Neuronal stem cell (in vitro differentiated cells): ENCODE measurements at regions not wholly inside any gene's neighbourhood (a gene's known extent, or its start where the extent isn't known, plus 50 kb on each side); places are given as distances from the start of the nearest gene placed in this dataset.
"Not testable (repeated sequence)": the region's sequence is repeated elsewhere in the genome, so short reads cannot be mapped to it uniquely, and the experiment has no call there.

ENCODE experiments used
- DNase-seq: peaks from one replicate; pipeline ENCODE4 v3.0.0-alpha.2; 2013; ENCODE audit warnings: low spot score
- H2AFZ ChIP-seq: one replicate; pipeline ENCODE4 v1.6.1; 2013; ENCODE audit warnings: mild to moderate bottlenecking, low read length, inconsistent platforms
- H2AK5ac ChIP-seq: 2 replicates; pipeline ENCODE4 v1.6.1; 2013; ENCODE audit warnings: low read depth, mild to moderate bottlenecking, inconsistent platforms, low read length, moderate library complexity, mixed read lengths
- H2BK120ac ChIP-seq: 2 replicates; pipeline ENCODE4 v1.6.1; 2013; ENCODE audit warnings: low read depth, mild to moderate bottlenecking, inconsistent platforms, low read length, moderate library complexity, mixed read lengths
- H2BK12ac ChIP-seq: one replicate; pipeline ENCODE4 v1.6.1; 2013; ENCODE audit warnings: low read length, inconsistent platforms
- H2BK15ac ChIP-seq: 2 replicates; pipeline ENCODE4 v1.6.1; 2013; ENCODE audit warnings: mild to moderate bottlenecking, low read length, inconsistent platforms, mixed read lengths
- H2BK5ac ChIP-seq: one replicate; pipeline ENCODE4 v1.6.1; 2013; ENCODE audit warnings: inconsistent platforms, mild to moderate bottlenecking, low read length, moderate library complexity
- H3K14ac ChIP-seq: one replicate; pipeline ENCODE4 v1.6.1; 2013; ENCODE audit warnings: low read length, inconsistent platforms
- H3K18ac ChIP-seq: 2 replicates; pipeline ENCODE4 v1.6.1; 2013; ENCODE audit warnings: low read length, inconsistent platforms
- H3K23ac ChIP-seq: 2 replicates; pipeline ENCODE4 v1.6.1; 2013; ENCODE audit warnings: low read depth, mild to moderate bottlenecking, mixed read lengths, low read length, inconsistent platforms; ENCODE audit not compliant: poor library complexity
- H3K27ac ChIP-seq: replicated peaks from 3 replicates; pipeline ENCODE4 v1.5.1; 2013; ENCODE audit warnings: low read length, inconsistent platforms
- H3K27me3 ChIP-seq, 3 experiments: 2 replicates each; pipeline ENCODE4 v1.6.1; 2013; ENCODE audit warnings: low read length in 3 of 3, mild to moderate bottlenecking in 2 of 3, inconsistent platforms in 1 of 3, low read depth in 1 of 3, mixed read lengths in 1 of 3, moderate library complexity in 1 of 3; ENCODE audit not compliant: control insufficient read depth in 3 of 3, insufficient read depth in 3 of 3
- H3K36me3 ChIP-seq, 2 donors: replicated peaks in 1 of 2; 2 replicates each; pipeline ENCODE4 v1.6.1; 2013; ENCODE audit warnings: low read length in 2 of 2; ENCODE audit not compliant: control insufficient read depth in 2 of 2, insufficient read depth in 2 of 2
- H3K4ac ChIP-seq: 2 replicates; pipeline ENCODE4 v1.6.1; 2013; ENCODE audit warnings: inconsistent platforms, mild to moderate bottlenecking, low read length, moderate library complexity
- H3K4me1 ChIP-seq, 2 donors: 1 replicate in 1 of 2; 2 replicates in 1 of 2; pipeline ENCODE4 v1.6.1; 2013; ENCODE audit warnings: low read length in 2 of 2, low read depth in 1 of 2; ENCODE audit not compliant: control insufficient read depth in 2 of 2, insufficient read depth in 1 of 2
- H3K4me2 ChIP-seq: one replicate; pipeline ENCODE4 v1.6.1; 2013; ENCODE audit warnings: mild to moderate bottlenecking, low read length, inconsistent platforms; ENCODE audit not compliant: insufficient read depth, poor library complexity, severe bottlenecking
- H3K4me3 ChIP-seq, 2 donors: 2 replicates each; pipeline ENCODE4 v1.5.1; 2013; ENCODE audit warnings: low read length in 2 of 2, mild to moderate bottlenecking in 2 of 2, inconsistent platforms in 1 of 2, moderate library complexity in 1 of 2
- H3K79me1 ChIP-seq: one replicate; pipeline ENCODE4 v1.6.1; 2013; ENCODE audit warnings: low read depth, mild to moderate bottlenecking, inconsistent platforms, low read length, moderate library complexity
- H3K9ac ChIP-seq: one replicate; pipeline ENCODE4 v1.6.1; 2013; ENCODE audit warnings: mild to moderate bottlenecking, low read depth, low read length, inconsistent platforms; ENCODE audit not compliant: poor library complexity
- H3K9me3 ChIP-seq, 2 donors: replicated peaks in 1 of 2; 2 replicates each; pipeline versions ENCODE3 to v1.6.1; 2013; ENCODE audit warnings: low read length in 2 of 2, mild to moderate bottlenecking in 2 of 2, inconsistent platforms in 1 of 2, low read depth in 1 of 2, mixed read lengths in 1 of 2, moderate library complexity in 1 of 2; ENCODE audit not compliant: control insufficient read depth in 2 of 2, insufficient read depth in 1 of 2
- H4K8ac ChIP-seq: one replicate; pipeline ENCODE4 v1.6.1; 2013; ENCODE audit warnings: low read depth, mild to moderate bottlenecking, inconsistent platforms, low read length, moderate library complexity
- H4K91ac ChIP-seq: one replicate; pipeline ENCODE4 v1.6.1; 2013; ENCODE audit warnings: low read length, low read depth, mild to moderate bottlenecking, inconsistent platforms; ENCODE audit not compliant: poor library complexity
- WGBS, 2 donors: extraction: QIAGEN DNeasy Blood & Tissue Kit; methylation state at CpG; one replicate each; pipeline ENCODE4 v1.1.7; 2013; ENCODE audit warnings: missing lambda C conversion rate in 2 of 2, mixed read lengths in 1 of 2; ENCODE audit not compliant: insufficient read length in 2 of 2, insufficient replicate concordance in 1 of 2; ENCODE audit errors: extremely low coverage in 2 of 2; 5-methylcytosine and 5-hydroxymethylcytosine counted together

DNA sequence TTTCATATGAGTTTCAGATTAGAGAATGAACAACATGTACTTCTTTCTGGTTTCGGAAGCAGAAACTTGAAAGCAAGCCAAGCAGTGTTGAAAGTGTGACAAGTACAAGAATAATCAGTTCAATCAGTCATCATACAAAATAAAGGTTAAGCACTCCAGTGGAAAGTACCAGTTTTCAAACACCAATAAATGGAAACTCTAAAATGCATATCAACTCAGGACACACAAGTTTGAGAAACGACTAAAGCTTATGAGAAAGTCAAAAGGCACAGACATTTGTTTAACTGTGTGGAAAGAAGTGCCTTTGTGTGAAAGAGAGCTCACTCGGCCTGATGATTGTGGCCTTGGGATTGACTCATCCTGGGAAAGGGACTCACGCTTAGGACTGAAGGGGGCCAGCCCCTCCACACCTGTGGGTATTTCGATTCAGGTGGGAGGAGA lies 60.6 kb upstream of the AKR1C1 start:
- Histone ChIP-seq H3K4me1 (no peaks in the 10 kb centered on the region), H2AFZ (no peak overlapping the region), H2BK120ac (no peak overlapping the region), H2BK5ac (no peak overlapping the region), H3K36me3 (no peaks in the 10 kb centered on the region), H3K14ac (no peak overlapping the region), H2BK12ac (no peak overlapping the region), H3K18ac (no peak overlapping the region), H2BK15ac (no peak overlapping the region), H3K4me3 (no peak overlapping the region), H2AK5ac (no peak overlapping the region), H3K79me1 (no peaks in the 10 kb centered on the region), H3K4me2 (no peak overlapping the region), H3K9ac (no peak overlapping the region), H3K27me3 (no peaks in the 10 kb centered on the region), H4K91ac (no peak overlapping the region), H3K4ac (no peak overlapping the region), H4K8ac (no peak overlapping the region), H3K23ac (no peak overlapping the region), H3K9me3 (no peaks in the 10 kb centered on the region), H3K27ac (no peak overlapping the region)
- no peak for DNase-seq
- WGBS, 2 donors: no CpG with 5 or more reads among the region's 5 CpGs

DNA sequence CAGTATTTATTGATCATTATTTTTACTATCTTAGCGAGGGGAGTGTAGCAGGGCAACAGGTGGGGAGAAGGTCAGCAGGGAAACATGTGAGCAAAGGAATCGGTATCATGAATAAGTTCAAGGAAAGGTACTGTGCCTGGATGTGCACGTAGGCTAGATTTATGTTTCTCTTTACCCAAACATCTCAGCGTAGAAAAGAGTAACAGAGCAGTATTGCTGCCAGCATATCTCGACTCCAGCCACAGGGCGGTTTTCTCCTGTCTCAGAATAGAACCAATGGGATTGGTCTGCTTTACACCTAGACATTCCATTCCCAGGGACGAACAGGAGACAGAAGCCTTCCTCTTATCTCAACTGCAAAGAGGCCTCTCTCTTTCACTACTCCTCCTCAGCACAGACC lies 60.1 kb upstream of the AKR1C1 start:
- H3K27ac ChIP-seq, H4K91ac ChIP-seq, H2BK15ac ChIP-seq, H4K8ac ChIP-seq, H3K79me1 ChIP-seq, H3K4ac ChIP-seq, H3K4me3 ChIP-seq, H2BK5ac ChIP-seq, H2AK5ac ChIP-seq, H2AFZ ChIP-seq, H3K23ac ChIP-seq, H3K27me3 ChIP-seq, H2BK12ac ChIP-seq, H3K4me1 ChIP-seq, H3K9ac ChIP-seq, H3K9me3 ChIP-seq, H3K14ac ChIP-seq, H3K4me2 ChIP-seq, H3K36me3 ChIP-seq, DNase-seq, H3K18ac ChIP-seq, H2BK120ac ChIP-seq: not testable (repeated sequence)
- no CpG with 5 or more reads among the region's 7 CpGs for WGBS, 2 donors

DNA sequence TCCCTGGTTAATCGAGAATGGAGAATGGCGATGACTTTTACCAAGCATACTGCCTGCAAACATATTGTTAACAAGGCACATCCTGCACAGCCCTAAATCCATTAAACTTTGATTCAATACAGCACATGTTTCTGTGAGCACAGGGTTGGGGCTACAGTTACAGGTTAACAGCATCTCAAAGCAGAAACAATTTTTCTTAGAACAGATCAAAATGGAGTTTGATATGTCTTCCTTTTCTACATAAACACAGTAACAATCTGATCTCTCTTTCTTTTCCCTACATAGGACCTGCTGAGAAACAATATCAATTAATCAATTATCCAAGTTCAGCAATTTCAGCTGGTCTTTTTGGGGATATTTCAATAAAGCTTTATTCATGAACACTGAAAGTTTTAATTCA lies 59.5 kb upstream of the AKR1C1 start:
- H3K18ac ChIP-seq, H3K23ac ChIP-seq, H2BK12ac ChIP-seq, H2AK5ac ChIP-seq, H3K27me3 ChIP-seq, H2BK5ac ChIP-seq, DNase-seq, H2BK15ac ChIP-seq, H3K4me2 ChIP-seq, H3K9me3 ChIP-seq, H3K27ac ChIP-seq, H3K36me3 ChIP-seq, H3K79me1 ChIP-seq, H2AFZ ChIP-seq, H3K4ac ChIP-seq, H3K4me3 ChIP-seq, H4K8ac ChIP-seq, H4K91ac ChIP-seq, H3K9ac ChIP-seq, H3K14ac ChIP-seq, H3K4me1 ChIP-seq, H2BK120ac ChIP-seq: not testable (repeated sequence)
- no CpG with 5 or more reads among the region's 2 CpGs for WGBS, 2 donors

DNA sequence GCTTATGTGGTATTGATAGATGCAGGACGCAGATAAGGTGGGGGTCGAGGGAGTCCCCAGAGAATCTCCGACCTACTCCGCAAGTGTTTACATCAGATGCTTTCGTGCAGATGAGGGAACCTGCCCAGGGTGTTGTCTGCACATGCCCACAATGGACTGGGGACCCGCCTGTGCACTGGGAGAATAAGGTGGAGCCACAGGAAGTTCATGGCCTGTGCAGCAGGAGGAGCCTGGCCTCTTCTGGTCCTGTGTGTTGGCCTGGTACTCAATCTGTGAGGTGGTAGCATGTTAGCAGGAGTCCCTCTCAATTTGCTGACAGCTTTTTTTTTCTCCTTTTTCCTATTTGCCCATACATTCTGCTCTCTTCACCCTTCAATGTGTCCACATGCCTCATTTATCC lies 54.1 kb upstream of the AKR1C1 start:
- H3K4me2 ChIP-seq: no peak overlapping the region
- no peak overlapping the region for H3K23ac ChIP-seq
- no peak overlapping the region for H2AFZ ChIP-seq
- H4K91ac ChIP-seq: no peak overlapping the region
- H3K14ac ChIP-seq: no peak overlapping the region
- no peak overlapping the region for H2BK15ac ChIP-seq
- no peak overlapping the region for H3K4me3 ChIP-seq
- no peak overlapping the region for H3K4ac ChIP-seq
- H3K27me3 ChIP-seq: no peaks in the 10 kb centered on the region
- no peak for DNase-seq
- H3K18ac ChIP-seq: no peak overlapping the region
- H3K27ac ChIP-seq: no peak overlapping the region
- H2BK12ac ChIP-seq: no peak overlapping the region
- peaks cover 0 to 9% of the 10 kb centered on the region in 2 donors for H3K9me3 ChIP-seq
- no peaks in the 10 kb centered on the region for H3K79me1 ChIP-seq
- no peak overlapping the region for H2AK5ac ChIP-seq
- no peak overlapping the region for H4K8ac ChIP-seq
- H2BK120ac ChIP-seq: no peak overlapping the region
- no CpG with 5 or more reads among the region's 6 CpGs for WGBS, 2 donors
- no peaks in the 10 kb centered on the region for H3K36me3 ChIP-seq
- H3K4me1 ChIP-seq: no peaks in the 10 kb centered on the region
- no peak overlapping the region for H2BK5ac ChIP-seq
- H3K9ac ChIP-seq: peak overlapping the region; percentile 44
